HG02798 (cell line): ENCODE measurements at regions not wholly inside any gene's neighbourhood (a gene's known extent, or its start where the extent isn't known, plus 50 kb on each side); places are given as distances from the start of the nearest gene placed in this dataset.

Experiments used
- ATAC-seq: cut with Tn5 transposase; IDR thresholded peaks from one replicate; pipeline ENCODE4 v1.9.1; 2021; ENCODE audit warnings: mild to moderate bottlenecking; ENCODE audit not compliant: unreplicated experiment, poor library complexity

DNA sequence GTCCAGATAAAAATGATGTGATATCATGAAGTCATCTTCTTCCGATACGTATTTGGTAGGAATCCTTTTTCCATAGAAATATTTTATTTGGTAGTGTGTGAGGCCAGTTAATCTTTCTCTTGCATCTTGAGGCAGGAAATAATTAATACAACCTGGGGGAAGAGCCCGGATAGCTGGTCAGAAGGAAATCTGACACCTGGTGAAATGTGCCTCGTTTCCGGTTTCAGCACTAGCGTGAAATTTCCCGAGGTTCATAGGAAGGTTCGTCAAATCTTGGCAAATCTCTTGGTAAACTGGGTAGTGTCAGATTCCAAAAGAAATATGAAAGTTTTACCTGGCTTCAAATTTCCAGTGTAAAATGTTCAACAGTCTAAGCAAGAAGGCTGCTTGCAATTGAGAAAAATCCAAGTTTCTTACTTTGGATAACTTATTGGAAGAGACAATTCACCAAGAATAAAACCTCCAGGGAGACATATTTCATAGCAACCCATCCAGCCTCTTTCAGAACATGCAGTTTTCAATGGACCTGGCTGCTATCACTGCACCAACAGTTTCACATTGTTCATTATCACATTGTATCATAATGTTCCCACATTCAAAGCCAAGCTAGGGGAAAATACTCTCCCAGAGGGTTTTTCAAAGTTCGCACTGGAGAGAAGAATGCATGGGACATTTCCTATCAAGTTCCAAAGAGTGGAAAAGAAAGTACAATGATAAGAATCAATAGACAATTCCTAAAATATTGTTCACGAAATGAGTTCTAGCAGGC, 454.5 kb upstream of the CITED2 start:
- ATAC-seq, result no peak

DNA sequence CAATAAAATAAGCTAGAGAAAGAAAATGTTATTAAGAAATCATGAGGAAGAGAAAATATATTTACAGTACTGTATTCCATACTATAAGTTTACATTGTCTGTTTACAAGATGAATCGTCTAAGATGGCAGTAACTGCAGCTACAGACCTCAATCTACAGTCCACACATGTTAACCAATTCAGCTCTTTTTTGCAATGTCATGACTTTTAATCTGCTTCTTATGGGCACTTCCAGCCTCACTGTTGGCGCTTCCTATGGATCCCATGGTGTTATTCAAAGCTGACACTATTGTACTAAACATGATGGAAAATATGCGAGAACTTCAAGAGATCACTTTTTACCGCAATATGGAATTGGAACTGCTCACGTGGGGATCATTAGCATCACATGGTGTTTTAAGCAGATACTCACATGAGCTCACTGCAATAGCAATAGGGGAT, 451.5 kb upstream of the CITED2 start:
- ATAC-seq, result no peak

DNA sequence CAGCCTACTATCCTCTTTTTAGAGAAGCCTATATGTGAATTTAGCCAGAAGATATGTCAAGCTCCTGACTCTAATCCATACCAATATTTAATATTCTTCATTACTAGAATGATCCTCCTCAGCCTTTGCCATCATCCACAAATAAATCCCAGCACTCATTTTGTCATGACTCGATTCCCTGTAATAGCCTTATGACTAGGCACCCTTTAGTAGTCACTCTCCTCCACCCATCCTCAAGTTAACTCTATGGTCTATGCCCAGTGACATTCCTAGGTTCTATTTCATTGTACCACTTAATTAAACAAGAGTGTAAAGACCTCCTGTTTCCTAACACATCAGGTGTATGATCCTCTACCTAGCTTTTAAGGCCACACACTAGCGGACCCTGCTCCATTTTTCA, 450.4 kb upstream of the CITED2 start:
- ATAC-seq, result no peak

DNA sequence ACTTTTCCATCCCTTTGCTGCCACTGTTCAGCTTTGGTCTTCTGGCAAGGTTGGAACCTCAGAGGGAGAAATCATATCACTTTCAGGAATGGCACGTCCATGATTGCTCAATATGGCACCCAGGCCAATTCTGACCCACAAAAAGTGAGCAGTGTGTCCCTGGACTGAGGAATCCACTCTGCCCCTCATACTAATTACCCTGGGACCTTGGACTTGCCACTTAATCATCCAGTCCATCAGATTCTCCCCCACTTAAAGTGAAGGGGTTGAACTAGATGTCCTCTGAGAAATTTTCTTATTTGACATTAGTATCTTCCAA, 449.3 kb upstream of the CITED2 start:
- ATAC-seq, result no peak

DNA sequence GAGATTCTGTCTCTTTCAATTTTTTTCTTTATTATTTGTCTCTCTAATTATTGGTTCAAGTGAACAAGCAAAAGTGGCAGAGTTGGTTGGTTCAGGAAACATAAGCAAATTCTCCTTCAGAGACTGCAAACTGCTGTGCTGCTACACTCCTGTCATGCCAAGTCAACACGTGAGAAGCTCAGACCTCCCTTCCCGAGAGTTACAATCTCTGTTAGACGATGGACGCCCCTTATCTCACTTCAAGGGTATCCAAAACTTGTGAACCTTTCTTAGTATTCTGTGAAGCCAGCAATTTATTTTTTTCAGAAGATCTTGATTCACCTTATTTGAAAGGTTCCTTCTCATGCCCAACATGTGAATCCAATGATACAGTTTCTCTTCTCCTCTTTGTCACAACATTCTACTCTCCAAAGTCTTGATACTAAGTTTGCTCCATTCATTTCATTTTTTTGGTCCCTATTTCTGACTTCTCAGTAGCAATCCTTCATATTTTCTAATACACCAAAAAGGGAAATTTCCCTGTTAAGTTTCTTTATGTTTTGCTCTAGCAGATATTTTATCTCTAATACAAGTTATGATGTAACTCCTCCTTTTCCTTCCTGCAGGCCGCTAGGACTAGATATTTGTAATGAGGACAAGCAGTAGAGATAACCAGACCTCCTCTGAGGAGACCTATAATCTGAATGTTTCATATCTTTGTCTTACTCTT, 448.8 kb upstream of the CITED2 start:
- ATAC-seq, result no peak

DNA sequence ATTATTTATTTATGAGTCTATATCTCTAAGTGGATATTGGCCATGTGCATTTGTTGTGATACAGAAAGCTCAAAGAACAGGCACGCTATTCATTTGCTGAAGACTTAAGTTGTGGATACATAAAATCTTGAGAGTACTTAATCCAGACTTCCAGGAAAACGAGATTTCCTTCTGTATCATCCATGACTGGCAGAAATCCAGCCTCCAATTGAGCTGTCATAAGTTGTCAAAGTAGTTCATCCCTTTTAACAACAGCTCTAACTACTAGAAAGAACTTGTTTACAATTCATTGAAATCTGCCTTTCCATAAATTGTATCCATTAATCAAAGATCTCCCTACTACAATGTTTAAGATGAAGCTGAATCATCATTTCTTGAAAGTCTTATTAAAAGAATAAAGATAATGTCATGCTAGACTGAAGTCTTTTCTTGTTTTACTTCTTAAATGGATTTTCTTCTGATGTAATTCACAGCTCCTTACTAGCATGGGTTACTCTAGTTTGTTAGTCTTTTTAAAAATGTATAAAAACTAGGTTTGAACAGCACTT, 447.3 kb upstream of the CITED2 start:
- ATAC-seq, result no peak

DNA sequence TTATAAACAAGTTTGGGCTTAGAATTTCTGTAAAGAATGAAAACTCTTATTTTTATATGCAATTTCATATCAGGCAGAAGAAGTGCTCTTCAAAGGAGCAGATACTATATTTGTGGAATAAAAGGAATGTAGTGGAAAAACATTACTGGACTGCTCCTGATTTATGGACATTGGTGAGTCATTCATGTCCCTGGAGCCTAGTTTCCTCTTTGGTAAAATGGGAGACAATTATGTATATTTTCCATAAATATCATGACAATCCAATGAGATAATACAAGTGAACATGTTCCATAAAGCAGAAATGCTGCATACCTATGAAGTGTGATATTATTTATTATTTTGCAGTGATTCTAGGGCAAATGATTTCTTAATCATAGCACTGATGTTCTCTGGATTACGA, 445.8 kb upstream of the CITED2 start:
- ATAC-seq, result no peak

DNA sequence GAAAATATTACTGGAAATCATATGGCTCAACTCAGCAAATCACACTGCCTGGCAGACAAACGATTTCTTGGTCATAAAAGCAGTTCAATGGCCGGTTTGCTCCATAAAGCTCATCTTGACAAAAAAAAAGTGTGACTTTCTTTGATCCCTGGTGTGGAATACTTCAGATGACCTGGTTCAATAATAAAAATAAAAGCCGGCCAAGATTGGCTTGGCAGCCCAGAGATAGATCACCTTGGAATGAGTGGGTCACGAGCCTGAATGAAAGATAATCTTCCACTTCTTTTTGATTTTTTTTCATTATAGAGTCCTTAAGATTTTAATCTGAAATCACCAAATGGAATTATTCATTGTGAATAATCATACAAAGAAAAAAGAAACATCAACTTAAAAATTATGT, 445.3 kb upstream of the CITED2 start:
- no peak for ATAC-seq

DNA sequence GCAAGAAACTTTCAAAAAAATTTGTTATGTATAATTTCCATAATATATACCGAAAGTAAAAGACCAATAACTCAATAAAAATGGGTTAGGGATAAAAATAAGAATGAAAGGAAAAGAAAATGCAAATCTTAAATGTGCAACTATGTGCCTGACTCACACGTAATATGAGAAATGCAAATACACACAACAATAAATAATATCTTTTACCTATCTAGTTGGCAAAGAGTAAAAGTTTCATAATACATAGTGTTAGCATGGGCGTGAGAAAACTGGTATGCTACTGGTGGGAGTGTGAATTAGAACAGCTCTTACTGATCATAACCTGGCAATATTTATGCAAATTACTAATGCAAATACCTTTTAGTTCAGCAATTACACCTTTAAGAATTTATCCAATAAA, 438.5 kb upstream of the CITED2 start:
- ATAC-seq, result no peak

DNA sequence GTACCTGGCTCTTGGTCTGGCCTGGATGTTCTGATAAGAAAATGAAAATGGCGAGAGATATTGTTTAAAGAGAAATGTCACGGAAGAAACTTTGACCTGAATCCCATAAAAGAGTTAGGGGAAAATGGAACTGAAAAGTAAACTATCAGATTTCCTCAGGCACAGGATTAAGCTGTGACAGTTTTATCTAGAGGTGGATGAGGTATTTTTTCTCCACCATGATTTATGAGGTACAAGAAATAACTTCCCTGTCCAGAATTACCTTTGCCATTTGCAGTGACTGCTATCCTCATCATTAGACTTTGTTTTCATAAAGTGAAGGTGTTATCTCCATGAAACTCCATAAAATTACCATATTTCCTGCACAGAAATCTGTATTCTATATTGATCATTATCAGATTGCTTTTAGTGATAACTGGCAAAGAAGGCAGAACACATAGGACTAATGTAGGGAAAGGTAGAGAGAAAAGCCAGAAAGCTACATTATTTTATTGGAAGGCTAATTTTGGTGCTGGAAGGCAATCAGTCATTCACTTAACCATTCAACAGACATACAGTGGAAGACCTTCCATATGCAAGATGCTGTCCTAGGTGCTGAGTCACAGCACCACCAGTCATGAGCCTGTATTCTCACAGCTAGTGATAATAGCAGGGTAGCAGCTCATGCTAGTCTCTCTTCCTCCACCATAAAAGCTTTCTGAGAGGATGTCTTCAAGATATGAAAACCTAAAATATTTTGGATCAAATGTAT, 427.3 kb upstream of the CITED2 start:
- no peak for ATAC-seq

DNA sequence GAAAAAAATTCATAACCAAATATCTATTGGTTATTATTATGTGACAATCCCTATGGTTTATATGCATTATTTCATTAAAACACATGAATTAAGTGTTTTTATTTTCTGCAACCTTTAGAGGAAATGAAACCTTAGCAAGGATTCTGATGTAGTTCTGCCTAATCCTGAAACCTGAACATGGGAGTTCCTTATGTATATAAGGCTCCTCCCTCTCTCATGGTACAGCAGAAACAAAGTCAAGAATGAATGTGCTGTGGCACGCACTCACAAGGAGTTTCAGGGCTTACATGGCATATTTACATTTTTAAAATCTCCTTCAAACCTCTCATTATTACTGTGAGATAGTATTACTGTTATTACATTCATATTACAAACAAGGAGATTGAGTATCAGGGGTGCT, 426.4 kb upstream of the CITED2 start:
- peak; percentile 72 for ATAC-seq

DNA sequence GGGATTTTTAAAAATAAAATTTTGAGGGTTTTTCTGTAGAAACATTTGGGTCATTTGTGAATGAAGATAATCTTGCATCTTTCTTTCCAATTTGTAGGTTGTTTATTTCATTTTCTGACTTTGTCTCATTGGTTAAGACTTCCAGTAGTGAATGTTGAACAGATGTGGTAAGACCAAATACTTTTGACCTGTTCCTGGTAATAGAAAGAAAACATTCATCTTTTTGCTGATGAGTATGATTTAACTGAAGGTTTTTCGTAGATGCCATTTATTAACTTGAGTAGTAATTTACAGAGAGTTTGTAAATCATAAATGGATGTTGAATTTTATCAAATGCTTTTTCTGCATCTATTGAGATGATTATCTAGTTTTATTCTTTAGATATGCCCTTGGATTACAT, 416.1 kb upstream of the CITED2 start:
- no peak for ATAC-seq

DNA sequence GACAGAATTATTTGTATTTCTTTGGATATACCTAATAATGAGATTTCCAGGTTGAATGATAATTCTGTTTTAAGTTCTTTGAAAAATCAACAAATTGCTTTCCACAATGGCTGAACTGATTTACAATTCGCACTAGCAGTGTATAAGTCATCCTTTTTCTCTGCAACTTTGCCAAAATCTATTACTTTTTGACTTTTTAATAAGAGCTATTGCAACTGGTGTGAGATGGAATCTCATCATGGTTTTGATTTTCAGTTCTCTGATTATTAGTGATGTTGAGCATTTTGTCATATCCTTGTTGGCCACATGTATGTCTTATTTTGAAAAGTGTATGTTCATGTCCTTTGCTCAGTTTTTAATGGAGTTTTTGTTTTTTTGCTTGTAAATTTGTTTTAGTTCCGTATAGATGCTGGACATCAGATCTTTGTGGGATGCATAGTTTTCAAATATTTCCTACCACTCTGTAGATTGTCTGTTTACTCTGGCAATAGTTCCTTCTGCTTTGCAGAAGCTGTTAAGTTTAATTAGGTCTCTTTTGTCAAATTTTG, 409.8 kb upstream of the CITED2 start:
- no peak for ATAC-seq

DNA sequence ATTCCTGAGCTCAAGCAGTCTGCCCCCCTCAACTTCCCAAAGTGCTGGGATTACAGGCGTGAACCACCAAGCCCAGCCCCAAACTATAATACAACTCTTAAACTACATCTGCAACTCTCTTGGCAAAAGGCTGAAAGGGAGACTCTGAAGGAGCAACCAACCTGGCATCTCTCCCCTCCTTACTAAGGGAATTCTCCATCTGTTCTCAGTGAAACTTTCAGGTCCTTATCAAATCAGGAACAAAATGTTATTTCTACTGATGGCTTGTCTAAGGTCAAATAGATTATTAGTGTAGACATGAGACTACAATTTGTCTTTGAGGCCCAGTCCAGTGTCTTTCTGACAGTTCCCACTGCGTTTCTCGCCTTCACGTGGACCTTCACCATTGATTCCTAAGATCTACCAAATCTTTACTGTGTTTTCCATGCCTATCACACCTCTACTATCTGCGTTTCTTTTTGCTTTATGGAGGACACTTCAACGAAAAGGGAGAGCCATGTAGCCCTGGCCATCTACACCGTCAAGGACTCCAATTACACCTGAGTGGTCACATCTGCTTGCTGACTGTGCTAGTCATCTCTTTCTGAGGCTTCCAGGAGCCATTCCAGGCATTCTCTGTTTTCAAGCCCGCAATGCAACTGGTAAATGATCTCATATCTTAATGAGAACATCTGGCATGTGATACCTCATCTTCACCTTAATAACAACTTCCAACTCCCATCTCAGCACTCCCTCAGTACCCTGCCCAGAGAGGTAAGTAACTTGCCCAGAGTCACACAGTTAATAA, 405.7 kb upstream of the CITED2 start:
- ATAC-seq, result no peak

DNA sequence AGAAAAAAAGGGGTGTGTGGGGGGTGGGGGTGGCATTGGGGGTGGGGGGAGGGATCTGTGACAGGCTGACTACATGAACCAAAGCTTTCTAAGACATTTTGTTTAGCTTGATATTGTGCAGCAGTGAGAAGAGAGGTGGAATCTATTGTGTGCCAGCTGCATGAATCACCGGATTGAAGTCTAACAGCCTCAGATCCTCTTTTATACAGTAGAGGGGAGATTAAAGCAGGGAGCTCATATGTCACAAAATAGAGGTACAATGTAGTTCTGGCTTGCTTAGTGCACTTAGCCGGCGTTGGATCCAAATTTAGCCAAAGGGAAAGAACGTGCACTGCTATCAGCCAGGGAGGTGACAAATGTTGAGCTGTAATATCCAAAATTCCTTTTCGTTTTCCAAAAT, 404.2 kb upstream of the CITED2 start:
- ATAC-seq, result no peak

DNA sequence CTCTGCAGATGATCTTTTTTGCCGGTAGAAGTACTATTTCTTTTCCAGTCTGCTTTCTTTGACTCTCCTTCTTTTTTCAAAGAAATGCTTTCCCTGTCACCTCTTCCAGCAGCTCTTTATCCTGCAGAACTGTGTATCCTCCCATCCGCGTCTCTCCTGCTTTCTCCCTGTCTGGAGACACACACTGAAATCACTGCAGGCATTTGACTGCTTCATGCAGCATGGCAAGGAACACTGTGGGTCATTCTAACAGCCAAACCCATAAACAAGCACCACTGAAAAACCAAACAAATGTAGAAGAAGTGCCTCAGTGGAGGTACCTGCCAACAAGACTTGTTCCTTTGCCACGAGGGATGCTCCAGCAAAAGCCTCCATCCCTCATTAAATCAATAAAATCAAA, 403.7 kb upstream of the CITED2 start:
- no peak for ATAC-seq

DNA sequence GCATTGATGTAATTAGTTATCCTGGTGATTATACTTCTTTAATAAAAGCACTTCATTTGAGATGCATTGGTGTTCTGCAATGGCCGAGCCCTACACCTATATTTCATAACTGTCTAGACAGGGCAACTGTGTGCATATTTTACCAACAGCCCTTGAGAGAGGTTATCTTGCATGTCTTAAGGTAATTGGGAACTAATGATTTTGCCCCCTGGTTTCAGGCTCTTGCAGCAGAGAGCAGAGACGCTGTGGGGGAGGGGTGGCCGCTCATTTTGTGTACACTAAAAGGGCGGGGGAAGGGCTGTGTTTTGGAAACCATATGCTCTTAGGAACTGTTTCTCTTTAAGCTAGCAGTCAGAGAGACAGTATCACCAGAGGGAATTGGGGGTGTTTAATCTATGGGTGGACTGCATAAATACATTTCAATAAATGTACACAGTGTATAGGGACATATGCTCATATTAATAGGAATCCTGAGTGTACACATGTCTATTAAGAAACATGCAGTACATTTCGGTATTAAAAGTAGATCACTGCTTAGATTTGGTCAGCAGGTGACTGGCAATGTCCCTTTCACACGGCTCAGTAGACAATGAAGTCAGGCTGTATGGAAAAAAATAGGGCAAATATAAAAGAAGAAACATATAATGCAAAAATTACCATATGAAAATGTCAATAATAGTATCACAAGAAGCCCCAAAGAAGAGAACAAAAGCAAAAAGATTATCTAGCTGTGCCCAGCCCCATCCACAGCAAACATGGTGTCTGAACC, 402.9 kb upstream of the CITED2 start:
- no peak for ATAC-seq

DNA sequence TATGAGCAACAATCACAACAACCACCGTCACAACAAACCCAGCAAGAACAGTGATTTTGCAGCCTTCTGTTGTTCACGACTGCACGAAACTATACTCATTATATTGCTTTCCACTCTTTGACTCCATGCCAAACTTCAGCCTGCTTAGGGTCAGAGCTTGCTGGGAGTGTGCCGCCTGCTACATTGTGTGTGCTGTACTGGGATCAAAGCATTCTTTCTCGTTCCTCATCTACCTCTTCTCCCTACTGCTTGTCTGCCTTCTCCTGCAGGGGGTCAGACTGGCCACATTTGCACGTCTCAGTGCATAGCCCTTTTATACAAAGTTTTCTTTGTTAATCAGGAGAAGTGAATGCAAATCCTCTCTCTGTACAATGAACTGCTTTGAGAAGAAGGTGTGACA, 401.6 kb upstream of the CITED2 start:
- no peak for ATAC-seq

DNA sequence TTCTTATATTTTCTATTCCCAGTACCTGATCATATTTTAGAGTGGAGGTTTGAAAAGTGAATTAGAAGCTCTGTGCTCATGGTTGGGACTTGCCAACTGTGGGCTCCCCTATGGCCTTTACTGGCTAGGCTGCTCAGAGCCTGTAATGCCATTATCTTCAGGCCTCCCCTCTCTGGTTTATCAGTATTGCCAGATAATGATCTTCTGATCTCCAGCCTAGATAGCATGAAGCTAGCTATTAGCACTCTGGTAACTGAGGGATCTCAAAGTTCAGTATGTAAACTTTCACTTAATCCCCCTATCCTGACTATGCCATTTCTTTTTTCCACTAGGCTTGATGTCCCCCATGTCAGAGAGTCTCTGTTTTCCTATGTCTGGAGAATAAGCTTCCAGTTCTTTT, 393.7 kb upstream of the CITED2 start:
- no peak for ATAC-seq
